Ishikawa (cell line): ENCODE measurements at regions not wholly inside any gene's neighbourhood (a gene's known extent, or its start where the extent isn't known, plus 50 kb on each side); places are given as distances from the start of the nearest gene placed in this dataset.

Source experiments
- CEBPB ChIP-seq: IDR thresholded peaks from 2 replicates; pipeline ENCODE4 v1.6.1; 2012
- CREB1 ChIP-seq: IDR thresholded peaks from 2 replicates; pipeline ENCODE4 v1.6.1; 2012; ENCODE audit warnings: low read depth
- EGR1 ChIP-seq: IDR thresholded peaks from 2 replicates; pipeline ENCODE4 v1.6.1; 2012
- EP300 ChIP-seq: IDR thresholded peaks from 2 replicates; pipeline ENCODE4 v1.6.1; 2012; ENCODE audit warnings: borderline replicate concordance
- FOXM1 ChIP-seq: IDR thresholded peaks from 2 replicates; pipeline ENCODE4 v1.6.1; 2012; ENCODE audit warnings: low read depth, borderline replicate concordance
- MAX ChIP-seq: IDR thresholded peaks from 2 replicates; pipeline ENCODE4 v1.6.1; 2012
- NFIC ChIP-seq: IDR thresholded peaks from 2 replicates; pipeline ENCODE4 v1.6.1; 2012
- RAD21 ChIP-seq: IDR thresholded peaks from 2 replicates; pipeline ENCODE4 v1.6.1; 2012; ENCODE audit warnings: low read depth
- REST ChIP-seq: IDR thresholded peaks from 2 replicates; pipeline ENCODE4 v1.6.1; 2012; ENCODE audit warnings: low read depth, mild to moderate bottlenecking
- TAF1 ChIP-seq: IDR thresholded peaks from 2 replicates; pipeline ENCODE4 v1.6.1; 2012; ENCODE audit warnings: low read depth, mild to moderate bottlenecking
- TCF12 ChIP-seq: IDR thresholded peaks from 2 replicates; pipeline ENCODE4 v1.6.1; 2012; ENCODE audit warnings: low read depth
- TEAD4 ChIP-seq: IDR thresholded peaks from 2 replicates; pipeline ENCODE4 v1.6.1; 2012
- USF1 ChIP-seq: IDR thresholded peaks from 2 replicates; pipeline ENCODE4 v1.6.1; 2012
- YY1 ChIP-seq: IDR thresholded peaks from 2 replicates; pipeline ENCODE4 v1.6.1; 2012; ENCODE audit warnings: low read depth
- ZBTB7A ChIP-seq: IDR thresholded peaks from 2 replicates; pipeline ENCODE4 v1.6.1; 2012; ENCODE audit warnings: low read depth

- TF ChIP-seq RAD21, result no peak
- no peak for TF ChIP-seq MAX
- no peak for TF ChIP-seq CREB1
Measured at GRCh38 chr6:98116455-98116854, 717.9 kb upstream of the POU3F2 start.

GRCh38 chr6:98117068-98117467 lies 717.3 kb upstream of the POU3F2 start:
- no peak for TF ChIP-seq EGR1
- TF ChIP-seq EP300, result no peak
- TF ChIP-seq REST, result no peak
- TF ChIP-seq YY1, result no peak
- TF ChIP-seq ZBTB7A, result no peak
- TF ChIP-seq RAD21, result no peak
- TF ChIP-seq NFIC, result no peak
- TF ChIP-seq TCF12, result no peak
- TF ChIP-seq FOXM1, result no peak
- TF ChIP-seq USF1, result no peak
- TF ChIP-seq TEAD4, result no peak
- no peak for TF ChIP-seq CEBPB

GRCh38 chr6:98118397-98119045 lies 715.9 kb upstream of the POU3F2 start:
- TF ChIP-seq REST (no peak), YY1 (no peak), MAX (no peak), EP300 (no peak), TEAD4 (no peak), TCF12 (no peak)

- no peak for TF ChIP-seq FOXM1
- no peak for TF ChIP-seq YY1
- no peak for TF ChIP-seq NFIC
- no peak for TF ChIP-seq USF1
- TF ChIP-seq TAF1, result no peak
- TF ChIP-seq CREB1, result no peak
- no peak for TF ChIP-seq EP300
- no peak for TF ChIP-seq TCF12
- no peak for TF ChIP-seq ZBTB7A
- no peak for TF ChIP-seq CEBPB
- TF ChIP-seq REST, result no peak
- no peak for TF ChIP-seq EGR1
- no peak for TF ChIP-seq MAX
Measured at GRCh38 chr6:98124171-98124570, 710.2 kb upstream of the POU3F2 start.

GRCh38 chr6:98131290-98131990 lies 702.9 kb upstream of the POU3F2 start:
- TF ChIP-seq YY1, result no peak
- TF ChIP-seq NFIC, result no peak
- TF ChIP-seq USF1, result no peak
- no peak for TF ChIP-seq REST
- no peak for TF ChIP-seq CEBPB
- no peak for TF ChIP-seq FOXM1
- TF ChIP-seq TEAD4, result no peak
- no peak for TF ChIP-seq RAD21
- no peak for TF ChIP-seq EGR1
- TF ChIP-seq TCF12, result no peak
- no peak for TF ChIP-seq CREB1
